ENCODE measurements at regions not wholly inside any gene's neighbourhood (a gene's known extent, or its start where the extent isn't known, plus 50 kb on each side); places are given as distances from the start of the nearest gene placed in this dataset.

- DNase-seq (ENCODE audit: low read depth): no peak
- no peak overlapping the region for H3K4me3 ChIP-seq (ENCODE audit: low read depth, low read length)
- TF ChIP-seq MYC (IDR thresholded peaks at IDR 0.05; ENCODE audit: low read depth, low read length) (no peak), MAX (IDR thresholded peaks at IDR 0.05; ENCODE audit: low read depth, low read length) (no peak), POLR2A (IDR thresholded peaks at IDR 0.05; ENCODE audit: extremely low read depth, insufficient read length) (no peak), CTCF (IDR thresholded peaks at IDR 0.05; ENCODE audit: low read depth, low read length) (no peak)
These were observed 61.7 kb upstream of the VPREB1 start for GRCh38 chr22:22182990-22183264.

GRCh38 chr22:22182218-22182989, 62.2 kb upstream of the VPREB1 start:
- DNase-seq (ENCODE audit: low read depth): no peak
- H3K4me3 ChIP-seq (ENCODE audit: low read depth, low read length): no peak overlapping the region
- TF ChIP-seq CTCF (IDR thresholded peaks at IDR 0.05; ENCODE audit: low read depth, low read length) (no peak), MYC (IDR thresholded peaks at IDR 0.05; ENCODE audit: low read depth, low read length) (no peak), POLR2A (IDR thresholded peaks at IDR 0.05; ENCODE audit: extremely low read depth, insufficient read length) (no peak), MAX (IDR thresholded peaks at IDR 0.05; ENCODE audit: low read depth, low read length) (no peak)

- no peak for DNase-seq (ENCODE audit: low read depth)
- TF ChIP-seq MAX (IDR thresholded peaks at IDR 0.05; ENCODE audit: low read depth, low read length): no peak
- TF ChIP-seq POLR2A (IDR thresholded peaks at IDR 0.05; ENCODE audit: extremely low read depth, insufficient read length): no peak
- TF ChIP-seq MYC (IDR thresholded peaks at IDR 0.05; ENCODE audit: low read depth, low read length): no peak
- TF ChIP-seq CTCF (IDR thresholded peaks at IDR 0.05; ENCODE audit: low read depth, low read length): no peak
These were observed 63.2 kb upstream of the VPREB1 start for GRCh38 chr22:22181341-22181850.

GRCh38 chr22:22180738-22181285, 63.8 kb upstream of the VPREB1 start:
- H3K4me3 ChIP-seq (ENCODE audit: low read depth, low read length): no peak overlapping the region
- DNase-seq (ENCODE audit: low read depth): no peak
- no peak for TF ChIP-seq CTCF (IDR thresholded peaks at IDR 0.05; ENCODE audit: low read depth, low read length)
- TF ChIP-seq MYC (IDR thresholded peaks at IDR 0.05; ENCODE audit: low read depth, low read length): no peak
- no peak for TF ChIP-seq POLR2A (IDR thresholded peaks at IDR 0.05; ENCODE audit: extremely low read depth, insufficient read length)
- no peak for TF ChIP-seq MAX (IDR thresholded peaks at IDR 0.05; ENCODE audit: low read depth, low read length)

More at GRCh38 chr22:22181341-22181850, 63.2 kb upstream of the VPREB1 start:
- H3K4me3 ChIP-seq (ENCODE audit: low read depth, low read length): no peak overlapping the region

GRCh38 chr22:22179858-22180257, 64.7 kb upstream of the VPREB1 start:
- H3K4me3 ChIP-seq (ENCODE audit: low read depth, low read length): no peak overlapping the region
- no peak for DNase-seq (ENCODE audit: low read depth)
- no peak for TF ChIP-seq MAX (IDR thresholded peaks at IDR 0.05; ENCODE audit: low read depth, low read length)

- DNase-seq (ENCODE audit: low read depth): no peak
- H3K4me3 ChIP-seq (ENCODE audit: low read depth, low read length): no peak overlapping the region
- no peak for TF ChIP-seq MAX (IDR thresholded peaks at IDR 0.05; ENCODE audit: low read depth, low read length)
- no peak for TF ChIP-seq MYC (IDR thresholded peaks at IDR 0.05; ENCODE audit: low read depth, low read length)
- no peak for TF ChIP-seq CTCF (IDR thresholded peaks at IDR 0.05; ENCODE audit: low read depth, low read length)
- TF ChIP-seq POLR2A (IDR thresholded peaks at IDR 0.05; ENCODE audit: extremely low read depth, insufficient read length): no peak
These were observed 65.6 kb upstream of the VPREB1 start for GRCh38 chr22:22178992-22179391.
